ENCODE measurements at regions not wholly inside any gene's neighbourhood (a gene's known extent, or its start where the extent isn't known, plus 50 kb on each side); places are given as distances from the start of the nearest gene placed in this dataset.

DNA sequence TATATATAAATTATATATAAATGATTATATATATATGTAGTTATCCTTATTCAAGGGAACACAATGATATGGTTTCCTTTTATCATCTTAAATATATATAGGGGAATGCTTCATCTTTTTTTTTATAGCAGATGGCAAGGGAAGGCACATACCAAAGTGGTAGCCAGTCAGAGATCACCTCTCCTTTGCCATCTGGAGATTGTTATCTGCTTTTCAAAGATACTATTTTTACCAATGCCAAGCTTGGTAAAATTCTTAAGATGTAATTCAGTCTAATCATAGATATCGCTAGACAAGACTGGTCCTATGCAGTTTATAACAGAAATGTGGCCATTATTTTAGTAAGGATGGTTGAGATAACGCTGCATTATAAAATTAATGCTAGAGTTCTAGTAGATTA, 64.7 kb upstream of the DSEL start:
- TF ChIP-seq, protein P1, sequence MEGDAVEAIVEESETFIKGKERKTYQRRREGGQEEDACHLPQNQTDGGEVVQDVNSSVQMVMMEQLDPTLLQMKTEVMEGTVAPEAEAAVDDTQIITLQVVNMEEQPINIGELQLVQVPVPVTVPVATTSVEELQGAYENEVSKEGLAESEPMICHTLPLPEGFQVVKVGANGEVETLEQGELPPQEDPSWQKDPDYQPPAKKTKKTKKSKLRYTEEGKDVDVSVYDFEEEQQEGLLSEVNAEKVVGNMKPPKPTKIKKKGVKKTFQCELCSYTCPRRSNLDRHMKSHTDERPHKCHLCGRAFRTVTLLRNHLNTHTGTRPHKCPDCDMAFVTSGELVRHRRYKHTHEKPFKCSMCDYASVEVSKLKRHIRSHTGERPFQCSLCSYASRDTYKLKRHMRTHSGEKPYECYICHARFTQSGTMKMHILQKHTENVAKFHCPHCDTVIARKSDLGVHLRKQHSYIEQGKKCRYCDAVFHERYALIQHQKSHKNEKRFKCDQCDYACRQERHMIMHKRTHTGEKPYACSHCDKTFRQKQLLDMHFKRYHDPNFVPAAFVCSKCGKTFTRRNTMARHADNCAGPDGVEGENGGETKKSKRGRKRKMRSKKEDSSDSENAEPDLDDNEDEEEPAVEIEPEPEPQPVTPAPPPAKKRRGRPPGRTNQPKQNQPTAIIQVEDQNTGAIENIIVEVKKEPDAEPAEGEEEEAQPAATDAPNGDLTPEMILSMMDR (IDR thresholded peaks at IDR 0.05) = no peak
- TF ChIP-seq POLR2AphosphoS5 (IDR thresholded peaks at IDR 0.05) (no peak), POLR2A (IDR thresholded peaks at IDR 0.05) (no peak)
